Caco-2 (cell line): ENCODE measurements at regions not wholly inside any gene's neighbourhood (a gene's known extent, or its start where the extent isn't known, plus 50 kb on each side); places are given as distances from the start of the nearest gene placed in this dataset.

Experiments used
- BruUV-seq: library from RNA; stranded (reverse); fragments of 400-500 nt; replicated peaks from 2 replicates; lab custom pipeline; 2021; lab: Mats Ljungman, UMichigan
- CTCF ChIA-PET: fragments of 300-600 bp; sonication (Branson Sonifier 250); formaldehyde crosslinking; loops from one replicate; lab custom pipeline; 2022; ENCODE audit warnings: antibody characterized with exemption; lab: Charles Lee
- POLR2A ChIA-PET: fragments of 300-600 bp; sonication (Branson Sonifier 250); formaldehyde crosslinking; loops from one replicate; lab custom pipeline; 2022; ENCODE audit warnings: antibody characterized with exemption; lab: Charles Lee
- DNase-seq, 2 experiments: peaks; one replicate each; pipeline versions ENCODE4 v3.0.0 to v3.0.0-alpha.2; 2020 to 2022
- H3K27me3 ChIP-seq: replicated peaks from 2 replicates; pipeline ENCODE4 v1.6.0; 2011; ENCODE audit warnings: low read length; ENCODE audit not compliant: control insufficient read depth, insufficient read depth
- H3K36me3 ChIP-seq: 2 replicates; pipeline ENCODE4 v1.5.1; 2011; ENCODE audit warnings: low read length; ENCODE audit not compliant: control insufficient read depth, insufficient read depth
- H3K4me1 ChIP-seq: fragments of 250-450 bp; sonication (Bioruptor Pico); 2 replicates; pipeline ENCODE4 v1.5.1; 2020; ENCODE audit warnings: mild to moderate bottlenecking
- H3K4me3 ChIP-seq: 2 replicates; pipeline ENCODE4 v1.5.1; 2011; ENCODE audit warnings: low read depth, mild to moderate bottlenecking, control low read depth, low read length
- H3K9me3 ChIP-seq: fragments of 250-450 bp; sonication (Bioruptor Pico); 2 replicates; pipeline ENCODE4 v1.5.1; 2020; ENCODE audit warnings: mild to moderate bottlenecking, moderate library complexity
- H3K27ac Mint-ChIP-seq: one replicate; pipeline ENCODE4 v1.8.0; 2022; ENCODE audit warnings: mixed read lengths; ENCODE audit not compliant: unreplicated experiment
- H3K27me3 Mint-ChIP-seq: one replicate; pipeline ENCODE4 v1.8.0; 2022; ENCODE audit warnings: mixed read lengths; ENCODE audit not compliant: insufficient read depth, unreplicated experiment
- H3K36me3 Mint-ChIP-seq: one replicate; pipeline ENCODE4 v1.8.0; 2022; ENCODE audit warnings: mild to moderate bottlenecking, mixed read lengths; ENCODE audit not compliant: insufficient read depth, unreplicated experiment
- H3K4me1 Mint-ChIP-seq: one replicate; pipeline ENCODE4 v1.8.0; 2022; ENCODE audit warnings: low read depth, mixed read lengths; ENCODE audit not compliant: unreplicated experiment
- H3K4me3 Mint-ChIP-seq: one replicate; pipeline ENCODE4 v1.8.0; 2022; ENCODE audit warnings: mild to moderate bottlenecking, moderate library complexity, mixed read lengths; ENCODE audit not compliant: unreplicated experiment
- H3K9me3 Mint-ChIP-seq: one replicate; pipeline ENCODE4 v1.8.0; 2022; ENCODE audit warnings: mixed read lengths; ENCODE audit not compliant: unreplicated experiment
- intact Hi-C: fragments of 100-400 bp; cut with micrococcal nuclease; formaldehyde crosslinking; loops from one replicate; pipeline ENCODE4 v1.10.0; 2022; ENCODE audit not compliant: unreplicated experiment
- TF ChIP-seq, protein P1 (sequence below), 2 experiments: fragments of 200-600 bp in 1 of 2; IDR thresholded peaks; 1 replicate in 1 of 2; 2 replicates in 1 of 2; pipeline versions ENCODE4 v1.5.1 to v1.8.0; 2011 to 2022; ENCODE audit warnings: antibody characterized with exemption in 1 of 2, control low read depth in 1 of 2, inconsistent platforms in 1 of 2, low read depth in 1 of 2, low read length in 1 of 2, mild to moderate bottlenecking in 1 of 2, moderate library complexity in 1 of 2; ENCODE audit not compliant: insufficient read depth in 1 of 2, severe bottlenecking in 1 of 2, unreplicated experiment in 1 of 2

DNA sequence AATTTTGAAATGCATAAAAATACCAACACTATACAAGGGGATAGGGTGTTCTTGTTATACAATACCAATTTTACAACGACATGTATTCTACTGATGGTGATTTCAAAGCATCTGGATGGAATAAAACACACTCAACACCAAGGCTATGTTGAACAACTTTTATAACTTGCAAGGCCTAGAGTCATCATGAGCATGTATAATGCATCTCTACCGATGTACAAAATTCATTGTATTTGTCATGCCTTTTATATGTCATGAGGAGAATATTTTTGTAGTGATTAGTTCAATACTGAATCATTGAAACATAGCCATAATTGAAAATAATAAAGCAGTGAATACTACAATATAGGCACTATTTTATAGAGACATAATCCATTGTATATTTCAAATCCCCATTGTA is 160.2 kb downstream of the ETV1 start:
- Histone ChIP-seq H3K36me3 (no peaks in the 10 kb centered on the region), H3K9me3 (no peaks in the 10 kb centered on the region; the same call in 1 of the 2 replicates), H3K4me1 (no peaks in the 10 kb centered on the region), H3K27me3 (no peaks in the 10 kb centered on the region), H3K4me3 (no peak overlapping the region)
- Mint-ChIP-seq H3K9me3 (no peaks in the 10 kb centered on the region), H3K4me3 (no peak overlapping the region), H3K4me1 (no peaks in the 10 kb centered on the region), H3K36me3 (no peaks in the 10 kb centered on the region), H3K27ac (no peak overlapping the region), H3K27me3 (no peaks in the 10 kb centered on the region)
- intact Hi-C loops, result no loop called here
- DNase-seq, result no peak
- POLR2A ChIA-PET, result interaction anchor here (0.6 kb wide), 1 partner anchor 1805 kb away, joined by 3 read pairs; no protein-coding TSS in a partner anchor
- no TSS peak for BruUV-seq
- TF ChIP-seq, protein P1, sequence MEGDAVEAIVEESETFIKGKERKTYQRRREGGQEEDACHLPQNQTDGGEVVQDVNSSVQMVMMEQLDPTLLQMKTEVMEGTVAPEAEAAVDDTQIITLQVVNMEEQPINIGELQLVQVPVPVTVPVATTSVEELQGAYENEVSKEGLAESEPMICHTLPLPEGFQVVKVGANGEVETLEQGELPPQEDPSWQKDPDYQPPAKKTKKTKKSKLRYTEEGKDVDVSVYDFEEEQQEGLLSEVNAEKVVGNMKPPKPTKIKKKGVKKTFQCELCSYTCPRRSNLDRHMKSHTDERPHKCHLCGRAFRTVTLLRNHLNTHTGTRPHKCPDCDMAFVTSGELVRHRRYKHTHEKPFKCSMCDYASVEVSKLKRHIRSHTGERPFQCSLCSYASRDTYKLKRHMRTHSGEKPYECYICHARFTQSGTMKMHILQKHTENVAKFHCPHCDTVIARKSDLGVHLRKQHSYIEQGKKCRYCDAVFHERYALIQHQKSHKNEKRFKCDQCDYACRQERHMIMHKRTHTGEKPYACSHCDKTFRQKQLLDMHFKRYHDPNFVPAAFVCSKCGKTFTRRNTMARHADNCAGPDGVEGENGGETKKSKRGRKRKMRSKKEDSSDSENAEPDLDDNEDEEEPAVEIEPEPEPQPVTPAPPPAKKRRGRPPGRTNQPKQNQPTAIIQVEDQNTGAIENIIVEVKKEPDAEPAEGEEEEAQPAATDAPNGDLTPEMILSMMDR (IDR thresholded peaks at IDR 0.05; ENCODE audit: insufficient read depth in 1 of 2, low read depth in 1 of 2, low read length in 1 of 2, severe bottlenecking in 1 of 2, unreplicated experiment in 1 of 2), result no peak
- CTCF ChIA-PET, result no interaction called here

DNA sequence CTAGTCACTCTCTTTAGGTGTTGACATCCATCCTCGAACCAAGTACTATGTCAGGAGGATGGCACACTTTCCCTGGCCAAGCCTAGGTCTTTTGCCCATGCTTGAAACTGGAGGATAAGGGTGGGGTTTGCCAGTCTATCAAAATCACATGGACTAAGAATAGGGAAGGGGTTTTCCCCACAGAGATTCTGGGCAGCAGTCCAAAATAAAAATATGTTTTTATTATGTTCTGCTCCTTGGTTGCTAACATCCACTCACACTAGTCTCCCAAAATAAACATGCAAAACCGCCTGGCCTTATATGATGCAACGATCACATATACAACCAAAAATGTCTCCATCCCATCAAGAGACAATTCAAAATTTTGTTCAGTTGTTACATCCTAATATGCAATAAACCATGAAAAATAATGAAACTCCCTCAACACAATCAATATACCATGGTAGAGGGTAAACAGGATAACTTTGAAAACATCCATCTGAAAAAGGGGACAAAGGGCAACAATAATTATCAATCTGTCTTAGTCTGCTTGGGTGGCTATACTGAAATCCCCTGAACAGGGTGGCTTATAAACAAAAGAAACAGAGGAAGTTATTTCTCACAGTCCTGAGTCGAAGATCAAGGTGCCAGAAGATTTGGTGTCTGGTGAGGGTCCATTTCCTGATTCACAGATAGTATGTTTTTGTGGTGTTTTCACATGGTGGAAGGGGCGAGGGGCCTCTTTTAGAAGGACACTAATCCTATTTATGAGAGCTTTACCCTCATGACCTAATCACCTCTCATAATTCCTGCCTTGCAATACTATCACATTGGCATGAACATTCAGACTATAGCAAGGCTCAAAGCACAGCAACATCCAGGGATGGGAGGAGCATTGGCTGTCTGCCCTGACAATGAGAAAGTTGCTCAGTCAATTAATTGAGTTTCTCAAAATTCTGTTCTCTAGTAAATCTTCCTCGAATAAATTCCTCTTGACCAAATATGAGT is 159.3 kb downstream of the ETV1 start:
- Histone ChIP-seq H3K36me3 (no peaks in the 10 kb centered on the region), H3K27me3 (no peaks in the 10 kb centered on the region), H3K9me3 (no peaks in the 10 kb centered on the region; the same call in 1 of the 2 replicates), H3K4me3 (no peak overlapping the region), H3K4me1 (no peaks in the 10 kb centered on the region)
- H3K4me1 Mint-ChIP-seq, result no peaks in the 10 kb centered on the region
- H3K27ac Mint-ChIP-seq, result no peak overlapping the region
- H3K4me3 Mint-ChIP-seq, result no peak overlapping the region
- TF ChIP-seq, protein P1 (IDR thresholded peaks at IDR 0.05; ENCODE audit: insufficient read depth in 1 of 2, low read depth in 1 of 2, low read length in 1 of 2, severe bottlenecking in 1 of 2, unreplicated experiment in 1 of 2), result no peak
- H3K9me3 Mint-ChIP-seq, result no peaks in the 10 kb centered on the region
- intact Hi-C loops, result no loop called here
- ChIA-PET CTCF (no interaction called here), POLR2A (no interaction called here)
- no peaks in the 10 kb centered on the region for H3K36me3 Mint-ChIP-seq
- H3K27me3 Mint-ChIP-seq, result no peaks in the 10 kb centered on the region
- BruUV-seq, result no TSS peak
- DNase-seq, result no peak

DNA sequence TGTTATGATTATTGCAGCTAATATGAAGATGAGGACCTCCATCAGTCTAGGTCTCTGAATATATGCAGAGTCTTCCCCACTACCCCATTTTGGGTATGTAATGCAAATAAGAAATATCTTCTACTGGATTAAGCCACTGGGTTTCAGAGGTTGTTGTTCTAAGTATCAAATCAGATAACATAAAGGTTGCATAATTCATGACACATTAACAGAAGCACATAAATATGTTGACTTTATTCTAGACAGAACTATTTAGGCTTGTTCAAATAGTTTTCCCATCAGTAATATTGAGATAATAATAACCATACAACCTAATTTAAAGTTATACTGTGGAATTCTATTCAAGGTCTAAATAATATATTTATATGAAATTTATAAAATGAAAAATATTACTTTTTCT is 157.1 kb downstream of the ETV1 start:
- H3K4me1 ChIP-seq, result no peaks in the 10 kb centered on the region
- Mint-ChIP-seq H3K27me3 (no peaks in the 10 kb centered on the region), H3K4me3 (no peak overlapping the region), H3K9me3 (no peaks in the 10 kb centered on the region), H3K36me3 (no peaks in the 10 kb centered on the region), H3K4me1 (no peaks in the 10 kb centered on the region), H3K27ac (no peak overlapping the region)
- H3K27me3 ChIP-seq, result no peaks in the 10 kb centered on the region
- H3K9me3 ChIP-seq, result no peaks in the 10 kb centered on the region
- DNase-seq, result no peak
- H3K36me3 ChIP-seq, result no peaks in the 10 kb centered on the region
- POLR2A ChIA-PET, result no interaction called here
- TF ChIP-seq, protein P1 (IDR thresholded peaks at IDR 0.05; ENCODE audit: insufficient read depth in 1 of 2, low read depth in 1 of 2, low read length in 1 of 2, severe bottlenecking in 1 of 2, unreplicated experiment in 1 of 2), result no peak
- intact Hi-C loops, result no loop called here
- no TSS peak for BruUV-seq
- H3K4me3 ChIP-seq, result no peak overlapping the region
- CTCF ChIA-PET, result no interaction called here
